Heart left ventricle (tissue), 13 donors: ENCODE measurements at regions not wholly inside any gene's neighbourhood (a gene's known extent, or its start where the extent isn't known, plus 50 kb on each side); places are given as distances from the start of the nearest gene placed in this dataset.

ENCODE experiments used
- CTCF ChIP-seq, 12 donors: fragments of 200-600 bp; sonication (generic) in 4 of 12; IDR thresholded peaks; one replicate each; pipeline versions ENCODE4 v1.5.0 to v1.8.0; 2018 to 2022; ENCODE audit warnings: antibody characterized with exemption in 12 of 12, mild to moderate bottlenecking in 5 of 12
- POLR2A ChIP-seq, 2 donors: fragments of 450-650 bp; IDR thresholded peaks; one replicate each; pipeline ENCODE4 v1.6.1; 2017; ENCODE audit warnings: antibody characterized with exemption in 2 of 2, mild to moderate bottlenecking in 2 of 2, moderate library complexity in 2 of 2
- donor health status: ischemic (EF 13 %, LVEDD 7.1; RV severe dilation, severe dysfunction).
- donor health status: DM: no; HTN: yes; CAD: no.
- donor health status: DM: no; HTN: no; CAD: no.
- donor health status: ischemic (EF 25% LVEDD 6.9; RV normal size, moderate dysfunction).
- donor health status: ischemic (EF 25% LVEDD 5.7; RV mildly dilated, moderate dysfunction).
- donor health status: ischemic (EF 35%, LVEDD 5.7; RV mildly dilated, moderate dysfunction).
- donor health status: nonischemic (EF 11% LVEDD 7.7; RV severe dilation, severe dysfunction).
- donor health status: DM: yes; HTN: yes; CAD: no.
- donor health status: PGD.
- donor health status: ischemic (EF 29% LVEDD 5.4; RV normal size, mild dysfunction).
- donor health status: nonischemic (EF 23%, LVEDD 6.1; RV moderate dilation, normal function).

- TF ChIP-seq CTCF (IDR thresholded peaks at IDR 0.05) (no peak), POLR2A (IDR thresholded peaks at IDR 0.05) (no peak)
Measured at GRCh38 chr4:3671571-3672464, 94.4 kb upstream of the ADRA2C start.
